HK-2 (cell line): ENCODE measurements at regions not wholly inside any gene's neighbourhood (a gene's known extent, or its start where the extent isn't known, plus 50 kb on each side); places are given as distances from the start of the nearest gene placed in this dataset.

Experiments used
- DNase-seq: peaks from one replicate; pipeline ENCODE4 v3.0.0-alpha.2; 2018; ENCODE audit not compliant: unreplicated experiment

DNA sequence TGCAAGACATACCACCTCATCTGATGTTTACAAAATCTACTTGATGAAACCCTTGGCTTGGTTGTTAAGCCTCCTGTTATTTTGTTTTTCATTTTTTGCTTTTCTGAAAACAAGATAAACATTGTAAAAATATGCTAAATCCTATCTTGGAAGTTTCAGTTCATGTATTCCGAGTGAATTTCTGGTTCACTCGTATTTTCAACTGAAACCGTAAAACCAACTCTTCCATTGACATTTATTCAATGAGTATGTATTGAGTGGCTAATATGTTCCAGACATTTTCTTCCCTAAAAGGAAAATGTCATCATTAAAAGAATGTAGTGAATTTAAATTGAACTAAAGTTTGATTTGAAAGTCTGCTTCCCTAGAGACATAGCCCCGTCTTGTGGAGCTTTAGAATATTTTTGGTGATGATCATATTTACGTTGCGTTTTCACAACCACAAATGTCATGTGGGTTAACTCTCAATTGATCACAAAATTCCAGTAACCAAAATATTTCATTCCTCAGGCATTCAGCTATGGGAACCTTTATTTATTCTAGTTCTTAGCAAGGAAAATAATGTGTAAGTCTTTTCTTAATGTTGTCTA is 204.2 kb downstream of the MBD2 start:
- no peak for DNase-seq

DNA sequence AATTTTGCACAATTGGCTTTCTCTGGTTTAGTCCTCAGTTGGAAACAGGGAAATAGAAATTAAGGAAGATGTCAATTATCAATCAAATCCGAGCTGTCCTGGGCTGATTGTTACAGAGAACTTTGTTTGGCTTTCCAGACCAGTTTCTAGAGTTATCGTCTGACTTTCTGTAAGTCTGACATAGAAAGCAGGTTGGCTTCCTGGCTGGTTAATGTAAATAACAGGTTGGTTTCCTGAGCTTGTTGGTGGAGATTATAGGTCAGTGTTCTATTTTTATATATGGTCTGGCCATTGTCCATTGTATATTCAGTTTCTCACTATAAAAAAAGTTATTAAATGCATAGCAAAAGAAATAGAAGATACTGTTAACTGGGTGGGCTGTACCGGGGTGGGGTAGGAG is 204.8 kb downstream of the MBD2 start:
- DNase-seq = no peak

DNA sequence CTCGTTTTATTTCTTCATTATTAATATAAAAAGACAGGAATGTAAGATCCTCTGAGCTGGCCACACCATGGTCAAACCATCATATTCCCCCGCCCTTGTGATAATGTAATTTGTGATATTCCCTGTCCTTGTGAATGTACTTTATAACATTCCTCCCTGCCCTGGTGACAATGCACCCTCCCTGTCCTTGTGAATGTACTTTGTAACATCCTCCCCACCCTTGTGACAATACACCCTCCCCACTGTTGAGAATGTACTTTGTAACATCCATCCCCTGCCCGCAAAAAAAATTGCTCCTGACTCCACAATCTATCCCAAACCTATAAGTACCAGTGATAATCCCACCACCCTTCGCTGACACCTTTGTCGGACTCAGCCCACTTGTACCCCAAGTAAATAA is 211.0 kb downstream of the MBD2 start:
- DNase-seq = no peak

DNA sequence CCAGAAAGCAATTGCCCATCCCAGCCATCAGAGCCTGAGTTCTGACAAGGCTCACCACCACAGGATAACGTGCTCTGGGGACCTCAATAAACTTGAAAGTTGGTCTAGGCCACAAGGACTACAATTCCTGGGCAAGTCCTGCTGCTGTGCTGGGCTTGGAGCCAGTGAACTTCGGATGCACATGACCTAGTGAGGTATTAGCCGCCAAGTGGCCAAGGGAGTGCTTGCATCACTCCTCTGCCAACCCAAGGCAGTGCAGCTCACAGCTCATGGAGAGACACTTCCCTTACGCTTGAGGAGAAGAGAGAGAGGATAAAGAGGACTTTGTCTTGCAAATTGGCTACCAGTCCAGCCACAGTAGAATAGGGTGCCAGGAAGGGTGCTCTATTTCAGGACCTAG is 219.6 kb downstream of the MBD2 start:
- peak; percentile 10 for DNase-seq

DNA sequence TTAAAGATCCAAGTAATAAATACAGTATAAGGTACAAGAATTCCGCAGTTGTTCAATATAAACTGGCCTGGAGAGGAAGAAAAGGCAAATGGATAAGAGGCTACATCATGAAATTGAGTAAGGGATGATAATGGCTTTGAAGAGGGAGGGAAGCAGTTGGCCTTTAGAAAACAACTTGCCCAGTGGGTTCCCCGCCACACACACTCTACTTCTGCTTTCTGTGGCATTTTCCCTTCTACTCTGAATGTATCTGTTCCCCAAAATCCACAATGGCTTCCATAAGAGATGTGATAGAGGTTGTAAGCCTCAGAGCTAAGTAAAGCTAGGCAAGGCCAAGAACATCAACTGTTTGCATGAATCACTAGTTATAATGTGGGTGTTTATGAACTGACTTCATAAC is 221.3 kb downstream of the MBD2 start:
- DNase-seq = no peak

DNA sequence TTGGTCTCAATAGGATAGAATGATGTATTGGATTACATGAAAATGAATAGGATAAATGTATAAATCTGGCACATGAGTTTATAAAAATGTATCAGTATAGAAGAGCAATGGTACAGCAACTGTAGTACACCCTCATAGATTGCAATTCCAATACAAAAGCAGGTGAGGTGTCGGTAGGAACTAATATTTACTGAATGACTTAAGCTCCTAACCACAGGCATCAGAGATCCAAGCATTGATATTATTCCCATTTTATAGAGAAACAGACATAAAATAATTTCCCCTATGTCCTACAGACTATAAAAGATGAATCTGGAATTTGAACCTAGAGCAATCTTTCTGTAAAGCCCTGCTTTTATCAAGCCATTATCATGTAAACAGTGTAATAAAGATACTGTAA is 227.4 kb downstream of the MBD2 start:
- DNase-seq = no peak

DNA sequence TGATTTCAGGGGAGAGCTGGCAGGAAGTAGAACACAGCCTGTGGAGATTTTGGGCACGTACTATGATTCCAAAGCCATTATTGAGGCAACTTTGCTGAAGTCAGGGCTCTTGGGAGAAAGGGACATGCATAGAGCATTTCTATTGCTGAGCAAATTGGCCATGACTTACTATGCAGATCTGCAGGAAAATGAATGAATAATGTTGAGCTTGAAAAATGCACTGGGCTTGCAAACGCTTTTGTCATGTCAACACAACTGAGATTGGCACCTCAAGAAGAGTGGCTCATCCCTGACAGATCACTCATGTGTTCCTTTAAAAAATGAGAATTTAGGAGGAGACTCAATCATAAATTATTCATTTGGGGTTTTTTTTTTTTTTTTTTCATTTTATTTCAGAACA is 230.5 kb downstream of the MBD2 start:
- no peak for DNase-seq

DNA sequence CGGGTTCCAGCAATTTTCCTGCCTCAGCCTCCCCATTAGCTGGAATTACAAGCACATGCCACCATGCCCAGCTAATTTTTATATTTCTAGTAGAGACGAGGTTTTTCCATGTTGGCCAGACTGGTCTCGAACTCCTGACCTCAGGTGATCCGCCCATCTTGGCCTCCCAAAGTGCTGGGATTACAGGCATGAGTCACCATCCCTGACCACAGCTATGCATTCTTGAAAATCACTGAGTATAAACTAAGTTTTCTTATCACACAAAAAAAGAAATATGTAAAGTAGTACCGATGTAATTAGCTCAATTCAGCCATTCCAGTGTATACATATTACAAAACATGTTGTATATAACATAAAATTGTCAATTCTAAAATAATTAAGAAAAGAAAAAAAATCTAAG is 232.7 kb downstream of the MBD2 start:
- no peak for DNase-seq

DNA sequence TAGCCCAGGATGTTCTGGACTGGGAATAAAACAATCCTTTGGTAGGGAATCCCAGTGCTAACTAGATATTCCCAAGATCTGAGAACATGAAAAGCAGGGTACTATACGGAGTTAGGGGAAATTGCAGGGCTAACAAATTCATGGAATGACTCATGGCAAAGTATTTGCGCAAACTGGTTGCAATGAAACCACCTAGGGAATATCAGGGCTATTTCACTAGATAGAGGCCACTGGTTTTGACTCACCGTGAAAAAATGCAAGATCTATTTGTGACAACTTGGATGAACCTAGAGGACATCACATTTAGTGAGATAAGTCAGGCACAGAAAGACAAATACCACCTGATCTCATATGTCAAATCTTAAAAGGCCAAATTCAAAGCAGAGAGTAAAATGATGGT is 233.3 kb downstream of the MBD2 start:
- DNase-seq = no peak

DNA sequence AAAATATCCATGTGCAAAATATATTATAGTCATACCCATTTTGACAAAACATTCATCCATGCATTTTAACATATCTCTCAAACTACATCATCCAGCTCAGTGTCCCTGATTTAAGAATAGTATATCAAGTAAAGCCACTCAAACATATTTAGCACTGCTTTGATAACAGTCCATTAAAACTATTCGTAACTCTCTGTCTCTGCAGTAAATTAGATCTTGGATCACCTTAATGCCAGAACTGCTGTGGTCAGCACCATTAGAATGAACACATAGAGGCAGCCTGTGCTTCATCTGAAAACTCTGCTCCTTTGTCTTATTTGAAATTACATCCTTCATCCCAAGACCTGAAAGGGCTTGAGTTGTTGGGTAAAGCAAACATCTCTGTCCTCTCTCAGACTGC is 234.0 kb downstream of the MBD2 start:
- no peak for DNase-seq

DNA sequence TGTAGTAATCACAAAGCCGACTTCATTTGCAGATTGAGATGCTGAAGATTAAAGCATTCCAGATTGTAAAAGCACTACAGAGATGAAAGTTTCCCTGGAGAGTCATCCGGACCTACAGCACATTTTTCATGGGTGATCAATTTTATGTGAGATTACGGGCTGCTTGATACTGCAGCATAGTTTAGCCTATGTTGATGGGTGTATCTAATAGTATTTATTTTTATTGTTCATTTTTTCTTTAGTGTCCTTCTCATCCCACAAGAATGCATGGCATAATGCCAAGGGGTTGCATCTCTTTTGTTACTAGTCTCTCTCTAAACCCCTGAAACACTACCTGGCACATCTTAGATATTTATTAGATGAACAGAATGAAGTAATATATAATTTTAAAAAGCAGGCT is 240.4 kb downstream of the MBD2 start:
- DNase-seq = no peak

DNA sequence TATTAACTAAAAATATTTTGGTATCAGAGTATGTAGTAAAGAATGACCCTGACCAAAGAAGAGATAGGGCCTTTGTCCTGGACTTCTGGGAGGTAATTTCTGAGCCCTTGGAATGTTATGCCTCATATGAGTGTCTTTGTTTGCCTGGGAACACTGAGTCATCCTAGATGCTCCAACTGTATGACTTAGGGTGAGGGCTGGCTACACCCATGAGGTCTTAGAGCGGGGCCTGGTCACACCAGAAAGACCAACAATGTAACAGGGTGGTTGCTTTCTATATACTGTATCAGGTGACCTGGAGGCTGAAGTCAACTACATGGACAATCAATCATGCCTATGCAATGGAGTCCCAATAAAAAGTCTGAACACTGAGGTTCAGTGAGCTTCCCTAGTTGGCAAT is 253.1 kb downstream of the MBD2 start:
- DNase-seq = no peak

DNA sequence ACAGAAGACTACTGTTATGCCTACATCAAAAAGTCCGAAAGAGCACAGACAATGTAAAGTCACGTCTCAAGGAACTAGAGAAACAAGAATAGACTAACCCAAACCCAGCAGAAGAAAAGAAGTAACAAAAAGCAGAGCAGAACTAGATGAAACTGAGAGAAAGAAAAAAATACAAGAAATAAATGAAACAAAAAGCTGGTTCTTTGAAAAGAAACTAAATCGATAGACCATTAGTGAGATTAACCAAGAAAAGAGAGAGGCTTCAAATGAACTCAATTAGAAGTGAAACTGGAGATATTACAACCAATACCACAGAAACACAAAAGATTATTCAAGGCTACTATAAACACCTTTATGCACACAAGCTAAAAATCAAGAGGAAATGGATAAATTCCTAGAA is 271.8 kb downstream of the MBD2 start:
- DNase-seq = no peak

DNA sequence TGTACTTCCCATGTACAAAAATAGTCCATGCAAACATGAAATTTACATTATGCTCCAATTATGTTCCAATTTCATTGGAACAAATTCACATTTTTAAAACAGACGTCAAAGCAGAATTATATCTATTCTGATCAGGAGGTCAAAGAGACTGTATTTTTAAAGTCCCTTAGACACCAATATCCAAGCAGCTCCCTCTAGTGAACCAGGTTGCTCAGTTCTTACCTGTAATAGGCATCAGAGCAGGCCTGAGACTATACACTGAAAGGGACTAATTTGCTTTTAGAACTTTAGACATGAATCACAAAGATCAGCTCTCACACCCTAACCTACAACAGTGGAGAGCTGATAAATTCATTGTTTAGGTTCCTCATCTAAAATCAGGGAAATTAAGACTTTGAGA is 273.9 kb downstream of the MBD2 start:
- DNase-seq = no peak

DNA sequence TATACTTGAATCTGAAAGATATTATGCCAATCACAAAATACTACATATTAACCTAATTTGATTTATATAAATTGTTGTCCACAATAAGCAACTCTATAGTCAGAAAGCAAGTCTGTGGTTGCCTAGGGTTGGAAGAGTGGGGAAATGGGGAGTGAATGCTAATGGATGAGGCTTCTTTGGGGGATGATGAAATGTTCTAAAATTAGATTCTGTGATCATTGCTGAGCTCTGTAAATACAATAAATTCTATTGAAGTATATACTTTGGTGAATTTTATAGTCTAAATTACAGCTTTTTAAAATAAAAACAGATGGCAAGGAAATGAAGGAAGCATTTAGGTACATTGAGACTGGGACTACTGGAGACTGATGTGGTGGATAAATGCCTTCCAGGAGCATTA is 275.5 kb downstream of the MBD2 start:
- no peak for DNase-seq

DNA sequence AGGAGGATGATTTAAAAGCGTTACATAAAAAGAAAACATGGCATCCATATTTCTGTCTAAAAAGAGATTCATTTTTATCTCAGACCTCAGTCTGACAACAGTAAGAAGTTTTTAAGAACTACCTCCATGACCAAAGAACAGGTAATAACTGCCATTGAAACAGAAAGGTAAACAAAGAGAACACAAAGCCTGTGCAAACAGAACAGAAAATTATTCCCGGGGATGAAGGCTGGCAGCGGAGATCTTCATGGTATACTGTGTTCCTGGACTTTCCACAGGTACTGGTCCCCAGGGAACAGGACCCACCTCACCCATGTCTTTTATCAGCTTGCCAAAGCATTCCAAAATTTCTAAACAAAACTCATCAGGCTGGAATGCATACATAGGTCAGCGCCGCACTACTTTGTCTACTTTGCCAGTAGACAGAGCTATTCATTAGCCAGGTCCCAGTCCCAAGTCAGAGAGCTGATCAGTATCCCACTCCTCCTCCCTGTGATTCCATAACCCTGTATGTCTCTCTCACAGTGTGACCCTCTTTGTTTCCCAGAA is 277.3 kb downstream of the MBD2 start:
- peak; percentile 13 for DNase-seq

DNA sequence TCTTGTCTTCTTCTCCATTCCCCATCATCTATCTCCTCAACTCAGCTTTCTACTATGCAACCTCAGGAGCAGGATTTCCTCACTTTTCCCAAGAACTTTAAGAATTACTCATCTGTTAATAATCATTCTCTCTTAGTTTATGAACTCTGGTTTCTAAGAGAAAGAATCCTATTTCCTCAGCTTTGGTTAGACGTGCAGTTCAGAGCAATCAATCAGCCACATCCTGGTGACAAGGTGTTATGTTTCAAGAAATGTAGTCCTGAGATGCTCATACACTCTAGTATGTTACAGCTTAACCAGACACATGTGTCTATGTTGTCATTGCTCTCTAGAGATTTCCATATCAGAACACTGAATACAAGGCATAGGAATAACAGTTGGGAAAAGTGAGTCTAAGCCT is 277.9 kb downstream of the MBD2 start:
- DNase-seq = no peak

DNA sequence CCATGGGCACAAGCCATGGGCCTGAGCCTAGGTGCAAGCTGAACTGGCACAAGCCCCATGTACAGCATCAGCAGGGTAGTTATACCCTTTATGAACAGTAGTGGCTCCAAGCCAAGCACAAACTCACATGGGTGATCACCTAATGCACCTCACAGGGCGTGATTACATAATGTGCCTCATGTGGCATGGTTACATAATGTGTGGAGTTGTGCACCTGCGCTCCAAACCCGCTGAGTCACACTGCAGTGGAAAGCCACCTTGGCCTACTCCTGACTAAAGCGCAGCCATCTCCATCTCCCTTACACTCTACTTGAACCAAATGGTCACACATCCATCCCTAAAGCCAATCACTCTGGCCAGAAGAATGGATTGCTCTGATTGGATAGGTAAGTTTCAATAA is 279.7 kb downstream of the MBD2 start:
- no peak for DNase-seq

DNA sequence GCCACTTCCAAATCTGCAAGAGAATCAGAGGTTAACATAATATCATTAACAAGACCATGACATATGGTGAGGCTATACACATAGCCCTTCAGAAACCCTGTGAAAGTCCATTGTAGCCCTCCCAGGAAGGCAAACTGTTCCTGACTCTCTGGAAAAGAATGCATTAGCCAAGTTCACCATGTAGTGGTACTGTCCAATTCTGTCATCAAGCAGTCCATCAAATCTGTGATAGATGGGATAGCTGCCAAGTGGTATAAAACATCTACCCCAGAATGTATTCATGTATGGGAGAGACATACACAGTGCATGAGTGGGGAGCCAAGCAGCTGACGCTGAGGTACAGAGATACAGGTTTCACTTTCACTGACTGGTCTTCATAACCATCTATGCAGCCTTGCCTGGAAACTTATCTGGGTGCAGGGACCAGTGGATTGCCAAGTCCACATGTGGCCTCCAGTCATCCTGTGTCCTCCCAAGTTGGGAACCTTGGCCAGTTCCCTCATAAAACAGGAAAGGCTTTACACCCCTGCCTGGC is 281.1 kb downstream of the MBD2 start:
- DNase-seq = no peak

DNA sequence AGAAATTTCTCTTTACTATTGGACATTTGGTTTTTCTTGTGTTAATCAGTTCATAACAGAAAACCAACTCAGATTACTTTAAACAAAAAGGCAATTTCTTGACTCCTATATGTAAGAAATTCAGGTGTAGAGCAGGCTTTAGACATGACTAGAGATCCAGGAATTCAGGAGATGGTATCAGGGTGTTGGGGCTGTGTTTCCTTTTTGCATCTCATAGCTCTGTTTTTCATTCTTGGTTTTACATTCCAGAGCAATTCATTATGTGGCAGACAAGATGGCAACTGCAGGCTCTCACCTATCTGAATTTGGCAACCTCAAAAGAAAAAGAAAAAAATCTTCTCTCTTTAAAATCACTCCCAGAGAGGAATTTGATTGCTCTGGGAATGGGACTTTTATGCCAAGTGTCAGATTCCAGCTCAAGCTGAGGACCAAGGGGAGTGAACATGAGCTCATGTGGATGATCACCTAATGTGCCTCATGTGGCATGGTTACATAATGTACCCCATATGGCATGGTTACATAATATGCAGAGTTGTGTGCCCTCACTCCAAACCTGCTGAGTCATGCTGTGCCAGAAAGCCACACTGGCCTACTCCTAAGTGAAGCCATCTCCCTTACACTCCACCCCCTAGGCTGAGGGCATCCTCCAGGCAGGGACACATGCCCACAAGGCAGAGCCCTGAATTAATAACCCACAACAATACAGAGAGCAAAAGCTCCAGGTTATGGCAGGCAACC is 282.7 kb downstream of the MBD2 start:
- no peak for DNase-seq

DNA sequence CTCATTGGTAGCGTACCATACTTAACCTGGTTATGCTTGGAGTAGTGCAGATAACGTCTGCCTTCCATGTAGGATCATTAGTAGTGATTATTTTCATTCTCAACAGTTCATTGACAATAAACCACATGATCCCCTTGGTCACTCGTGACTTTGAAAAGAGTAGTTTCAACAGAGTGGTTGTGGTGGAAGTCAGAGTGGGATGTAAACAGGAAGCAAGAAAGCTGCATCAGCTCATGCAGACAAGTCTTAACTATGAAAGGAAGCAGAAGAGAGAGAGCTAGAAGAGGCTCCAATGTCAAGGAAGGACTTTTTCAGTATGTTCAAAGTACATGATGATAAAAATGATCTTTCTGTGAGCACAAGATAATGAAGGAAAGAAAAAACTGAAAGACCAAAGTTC is 287.4 kb downstream of the MBD2 start:
- no peak for DNase-seq

DNA sequence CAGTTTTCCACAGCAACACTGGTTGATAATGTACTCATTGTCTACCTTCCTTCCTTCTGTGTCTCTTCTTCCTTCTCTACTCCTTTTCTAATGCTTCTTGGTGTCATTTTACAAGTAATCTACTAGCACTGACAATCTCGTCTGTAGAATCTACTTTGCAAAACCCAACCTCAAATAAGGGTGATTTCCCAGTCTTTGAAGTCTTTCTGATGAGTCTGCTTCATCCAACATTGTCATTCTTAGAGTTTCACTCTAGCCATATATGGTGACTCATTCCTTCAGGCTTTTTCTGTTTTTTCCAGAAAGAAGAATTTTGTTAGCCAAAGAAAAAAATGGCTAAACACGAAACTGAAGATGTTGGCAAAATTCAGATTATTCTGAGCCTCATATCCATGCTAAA is 288.7 kb downstream of the MBD2 start:
- DNase-seq = no peak

DNA sequence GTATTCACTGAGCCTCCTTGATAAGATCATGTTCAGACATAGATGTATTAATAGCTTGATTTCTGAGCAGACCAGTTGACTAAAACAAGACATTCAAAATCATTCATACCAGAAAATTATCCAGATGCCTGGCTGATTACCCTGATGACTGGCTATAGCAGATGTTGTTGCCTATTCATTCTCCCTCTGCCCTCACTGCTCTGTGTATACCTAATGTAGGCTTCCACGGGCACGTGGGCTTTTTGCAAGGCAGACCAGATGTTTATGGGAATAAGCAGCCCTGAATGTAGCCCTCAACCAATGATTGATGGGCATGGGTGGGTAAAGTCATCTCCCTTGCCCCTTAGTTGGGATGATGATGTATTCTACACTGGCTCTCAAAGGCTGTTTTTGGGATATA is 289.1 kb downstream of the MBD2 start:
- no peak for DNase-seq
